HCT116 (cell line): ENCODE measurements at regions not wholly inside any gene's neighbourhood (a gene's known extent, or its start where the extent isn't known, plus 50 kb on each side); places are given as distances from the start of the nearest gene placed in this dataset.

Source experiments
- CBX3 ChIP-seq: IDR thresholded peaks from 2 replicates; pipeline ENCODE4 v1.6.1; 2012; ENCODE audit warnings: low read depth
- ELF1 ChIP-seq: IDR thresholded peaks from 2 replicates; pipeline ENCODE4 v1.6.1; 2012; ENCODE audit warnings: low read depth, borderline replicate concordance
- EZH2 ChIP-seq: fragments of 200-600 bp; sonication (generic); IDR thresholded peaks from 2 replicates; pipeline ENCODE4 v1.6.1; 2017; ENCODE audit warnings: antibody characterized with exemption, mixed run types
- SP1 ChIP-seq: IDR thresholded peaks from 2 replicates; pipeline ENCODE4 v1.6.1; 2012; ENCODE audit warnings: low read depth
- TF ChIP-seq, protein P1 (sequence below), 3 experiments: fragments of 200-600 bp in 1 of 3; sonication (generic) in 1 of 3; IDR thresholded peaks in 2 of 3; conservative IDR thresholded peaks in 1 of 3; 2 replicates each; pipeline ENCODE4 v1.5.1; 2012 to 2017; ENCODE audit warnings: low read depth in 2 of 3, low read length in 2 of 3, antibody characterized with exemption in 1 of 3, borderline replicate concordance in 1 of 3, control low read depth in 1 of 3, mild to moderate bottlenecking in 1 of 3, mixed read lengths in 1 of 3, mixed run types in 1 of 3, moderate library complexity in 1 of 3; ENCODE audit not compliant: insufficient read depth in 1 of 3

DNA sequence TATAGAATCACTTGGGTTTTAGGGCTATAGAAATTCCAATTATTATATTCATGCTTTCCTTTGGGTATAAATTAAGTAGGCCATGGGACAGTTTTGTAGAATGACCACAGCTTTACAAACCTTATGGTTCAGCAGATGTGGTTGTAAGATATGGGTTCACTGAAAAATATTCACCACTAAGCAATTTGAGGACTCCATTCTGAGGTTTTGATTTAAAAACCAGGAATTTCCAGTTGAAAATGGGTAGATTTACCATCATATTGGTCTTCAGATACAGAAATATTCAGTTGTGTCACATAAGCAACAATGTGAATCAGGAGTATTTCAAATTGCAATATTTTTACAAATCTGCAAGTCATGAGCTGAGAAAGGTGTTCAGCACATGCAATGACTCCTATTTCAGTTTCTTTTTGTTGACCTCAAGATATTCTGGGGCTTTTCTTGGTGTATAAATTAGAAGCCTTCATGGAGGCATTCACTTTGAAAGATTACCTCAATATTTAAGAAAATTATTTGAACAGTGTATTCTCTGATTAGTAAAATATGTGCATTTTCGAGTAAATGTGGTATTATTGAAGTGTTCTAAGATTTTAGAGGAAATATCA lies 218.4 kb upstream of the HCCS start:
- TF ChIP-seq SP1 (no peak), ELF1 (no peak), EZH2 (no peak), CBX3 (no peak)
- TF ChIP-seq, protein P1, sequence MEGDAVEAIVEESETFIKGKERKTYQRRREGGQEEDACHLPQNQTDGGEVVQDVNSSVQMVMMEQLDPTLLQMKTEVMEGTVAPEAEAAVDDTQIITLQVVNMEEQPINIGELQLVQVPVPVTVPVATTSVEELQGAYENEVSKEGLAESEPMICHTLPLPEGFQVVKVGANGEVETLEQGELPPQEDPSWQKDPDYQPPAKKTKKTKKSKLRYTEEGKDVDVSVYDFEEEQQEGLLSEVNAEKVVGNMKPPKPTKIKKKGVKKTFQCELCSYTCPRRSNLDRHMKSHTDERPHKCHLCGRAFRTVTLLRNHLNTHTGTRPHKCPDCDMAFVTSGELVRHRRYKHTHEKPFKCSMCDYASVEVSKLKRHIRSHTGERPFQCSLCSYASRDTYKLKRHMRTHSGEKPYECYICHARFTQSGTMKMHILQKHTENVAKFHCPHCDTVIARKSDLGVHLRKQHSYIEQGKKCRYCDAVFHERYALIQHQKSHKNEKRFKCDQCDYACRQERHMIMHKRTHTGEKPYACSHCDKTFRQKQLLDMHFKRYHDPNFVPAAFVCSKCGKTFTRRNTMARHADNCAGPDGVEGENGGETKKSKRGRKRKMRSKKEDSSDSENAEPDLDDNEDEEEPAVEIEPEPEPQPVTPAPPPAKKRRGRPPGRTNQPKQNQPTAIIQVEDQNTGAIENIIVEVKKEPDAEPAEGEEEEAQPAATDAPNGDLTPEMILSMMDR (IDR thresholded peaks at IDR 0.05 in 2 of 3, conservative IDR thresholded peaks at IDR 0.05 in 1 of 3; ENCODE audit: borderline replicate concordance in 1 of 3, insufficient read depth in 1 of 3, low read depth in 2 of 3, low read length in 2 of 3): no peak
